ENCODE measurements at regions not wholly inside any gene's neighbourhood (a gene's known extent, or its start where the extent isn't known, plus 50 kb on each side); places are given as distances from the start of the nearest gene placed in this dataset.
A peak's percentile ranks its signal among the peaks of the same experiment; 100 is the strongest.

GRCh38 chr13:97631158-97631557 is 197.2 kb downstream of the RAP2A start:
- DNase-seq (ENCODE audit: low spot score): no peak

GRCh38 chr13:97639236-97639635 is 205.3 kb downstream of the RAP2A start:
- no peak for DNase-seq (ENCODE audit: low spot score)

- DNase-seq (ENCODE audit: low spot score): no peak
Measured at GRCh38 chr13:97640268-97640667, 206.3 kb downstream of the RAP2A start.

GRCh38 chr13:97648171-97648880 is 214.4 kb downstream of the RAP2A start:
- no peak for DNase-seq (ENCODE audit: low spot score)

GRCh38 chr13:97648881-97649224 is 214.9 kb downstream of the RAP2A start:
- no peak for DNase-seq (ENCODE audit: low spot score)

GRCh38 chr13:97653443-97654140 is 219.6 kb downstream of the RAP2A start:
- DNase-seq (ENCODE audit: low spot score): peak; percentile 10

GRCh38 chr13:97654236-97654635 is 220.3 kb downstream of the RAP2A start:
- DNase-seq (ENCODE audit: low spot score): no peak

GRCh38 chr13:97658556-97658955 is 224.6 kb downstream of the RAP2A start:
- no peak for DNase-seq (ENCODE audit: low spot score)

GRCh38 chr13:97659602-97660001 is 225.6 kb downstream of the RAP2A start:
- no peak for DNase-seq (ENCODE audit: low spot score)

GRCh38 chr13:97660594-97661260 is 226.8 kb downstream of the RAP2A start:
- no peak for DNase-seq (ENCODE audit: low spot score)

GRCh38 chr13:97686594-97686993 is 252.6 kb downstream of the RAP2A start:
- DNase-seq (ENCODE audit: low spot score): no peak

- DNase-seq (ENCODE audit: low spot score): no peak
Measured at GRCh38 chr13:97692628-97693027, 258.7 kb downstream of the RAP2A start.

- no peak for DNase-seq (ENCODE audit: low spot score)
Measured at GRCh38 chr13:97695684-97696083, 257.8 kb upstream of the IPO5 start.

- no peak for DNase-seq (ENCODE audit: low spot score)
Measured at GRCh38 chr13:97696921-97697320, 256.6 kb upstream of the IPO5 start.

- DNase-seq (ENCODE audit: low spot score): no peak
Measured at GRCh38 chr13:97700306-97700848, 253.1 kb upstream of the IPO5 start.

GRCh38 chr13:97702614-97703013 is 250.9 kb upstream of the IPO5 start:
- DNase-seq (ENCODE audit: low spot score): no peak

GRCh38 chr13:97710797-97711196 is 242.7 kb upstream of the IPO5 start:
- DNase-seq (ENCODE audit: low spot score): no peak

- DNase-seq (ENCODE audit: low spot score): no peak
Measured at GRCh38 chr13:97712770-97713169, 240.7 kb upstream of the IPO5 start.

GRCh38 chr13:97715763-97716162 is 237.7 kb upstream of the IPO5 start:
- DNase-seq (ENCODE audit: low spot score): no peak

GRCh38 chr13:97716746-97717145 is 236.7 kb upstream of the IPO5 start:
- no peak for DNase-seq (ENCODE audit: low spot score)

- DNase-seq (ENCODE audit: low spot score): no peak
Measured at GRCh38 chr13:97719736-97720135, 233.7 kb upstream of the IPO5 start.

GRCh38 chr13:97720896-97721295 is 232.6 kb upstream of the IPO5 start:
- no peak for DNase-seq (ENCODE audit: low spot score)

- no peak for DNase-seq (ENCODE audit: low spot score)
Measured at GRCh38 chr13:97723655-97724054, 229.8 kb upstream of the IPO5 start.
